Kidney (tissue), 13 donors: ENCODE measurements at regions not wholly inside any gene's neighbourhood (a gene's known extent, or its start where the extent isn't known, plus 50 kb on each side); places are given as distances from the start of the nearest gene placed in this dataset.
"Not testable (repeated sequence)": the region's sequence is repeated elsewhere in the genome, so short reads cannot be mapped to it uniquely, and the experiment has no call there.

Experiments used
- DNase-seq, 5 donors: peaks; one replicate each; pipeline ENCODE4 v3.0.0-alpha.2; 2013 to 2020
- FAIRE-seq: peaks from 2 replicates; lab custom pipeline; 2012; peaks lifted over from hg19 to GRCh38; lab: Jason Lieb, UNC
- H3K27ac ChIP-seq, 2 donors: one replicate each; pipeline ENCODE4 v1.7.0; 2013; ENCODE audit warnings: low read depth in 2 of 2, low read length in 2 of 2, inconsistent platforms in 1 of 2
- H3K27me3 ChIP-seq: one replicate; pipeline ENCODE4 v1.7.1; 2013; ENCODE audit warnings: low read length, inconsistent platforms; ENCODE audit not compliant: control insufficient read depth, insufficient read depth
- H3K36me3 ChIP-seq, 3 donors: one replicate each; pipeline versions ENCODE4 v1.7.0 to v1.7.1; 2013; ENCODE audit warnings: low read length in 3 of 3, control low read depth in 1 of 3, inconsistent platforms in 1 of 3; ENCODE audit not compliant: insufficient read depth in 3 of 3, control insufficient read depth in 2 of 3
- H3K4me1 ChIP-seq, 3 donors: one replicate each; pipeline versions ENCODE4 v1.7.0 to v1.7.1; 2013; ENCODE audit warnings: low read length in 3 of 3, inconsistent platforms in 1 of 3, low read depth in 1 of 3; ENCODE audit not compliant: control insufficient read depth in 2 of 3, insufficient read depth in 2 of 3
- H3K4me3 ChIP-seq, 3 donors: one replicate each; pipeline versions ENCODE4 v1.7.0 to v1.8.1; 2013; ENCODE audit warnings: low read length in 3 of 3, control low read depth in 1 of 3, inconsistent platforms in 1 of 3
- H3K9ac ChIP-seq, 3 donors: one replicate each; pipeline versions ENCODE4 v1.7.0 to v1.7.1; 2013; ENCODE audit warnings: low read length in 3 of 3, control low read depth in 1 of 3, inconsistent platforms in 1 of 3
- H3K9me3 ChIP-seq, 3 donors: one replicate each; pipeline versions ENCODE4 v1.7.0 to v1.7.1; 2013; ENCODE audit warnings: low read length in 3 of 3, control low read depth in 1 of 3, inconsistent platforms in 1 of 3; ENCODE audit not compliant: control insufficient read depth in 2 of 3, insufficient read depth in 1 of 3
- CTCF ChIP-seq: IDR thresholded peaks from 3 replicates; pipeline ENCODE4 v1.5.1; 2012; ENCODE audit warnings: mild to moderate bottlenecking, moderate library complexity, borderline replicate concordance; ENCODE audit not compliant: insufficient read depth; ENCODE audit errors: extremely low read depth
- intact Hi-C: fragments of 100-400 bp; cut with DNase I; formaldehyde crosslinking; loops from one replicate; pipeline ENCODE4 v1.11.1; 2022
- donor health status: control.
- donor health status: control.
- donor health status: control.
- donor health status: control.
- donor health status: control.
- donor health status: DM: yes; HTN: yes; CAD: no.
- donor health status: Normal renal cell carcinoma (clear cell type).

- Histone ChIP-seq H3K9me3 (no peaks in the 10 kb centered on the region), H3K27ac (no peak overlapping the region), H3K4me1 (no peaks in the 10 kb centered on the region), H3K36me3 (no peaks in the 10 kb centered on the region), H3K27me3 (no peaks in the 10 kb centered on the region), H3K4me3 (no peak overlapping the region), H3K9ac (no peak overlapping the region)
- no peak for FAIRE-seq
- TF ChIP-seq CTCF: no peak
- DNase-seq: no peak
- intact Hi-C loops: no loop called here
These were observed 80.3 kb upstream of the TET2 start for GRCh38 chr4:105066401-105066800.

- Histone ChIP-seq H3K9me3 (no peaks in the 10 kb centered on the region), H3K27ac (no peak overlapping the region), H3K4me1 (no peaks in the 10 kb centered on the region), H3K27me3 (no peaks in the 10 kb centered on the region), H3K4me3 (no peak overlapping the region), H3K9ac (no peak overlapping the region), H3K36me3 (no peaks in the 10 kb centered on the region)
- intact Hi-C loops: no loop called here
- DNase-seq (no peak), FAIRE-seq (no peak)
- no peak for TF ChIP-seq CTCF
These were observed 79.2 kb upstream of the TET2 start for GRCh38 chr4:105067431-105067830.

GRCh38 chr4:105067946-105068345, 78.7 kb upstream of the TET2 start:
- Histone ChIP-seq H3K4me1 (no peaks in the 10 kb centered on the region), H3K27me3 (no peaks in the 10 kb centered on the region), H3K36me3 (no peaks in the 10 kb centered on the region), H3K27ac (no peak overlapping the region), H3K9me3 (no peaks in the 10 kb centered on the region), H3K9ac (no peak overlapping the region), H3K4me3 (no peak overlapping the region)
- DNase-seq (no peak), FAIRE-seq (no peak)
- no peak for TF ChIP-seq CTCF
- intact Hi-C loops: no loop called here

- FAIRE-seq: no peak
- intact Hi-C loops: no loop called here
- Histone ChIP-seq H3K36me3 (no peaks in the 10 kb centered on the region), H3K4me1 (no peaks in the 10 kb centered on the region), H3K27ac (no peak overlapping the region), H3K9ac (no peak overlapping the region), H3K4me3 (no peak overlapping the region), H3K27me3 (no peaks in the 10 kb centered on the region), H3K9me3 (no peaks in the 10 kb centered on the region)
- TF ChIP-seq CTCF: no peak
- no peak for DNase-seq
These were observed 78.2 kb upstream of the TET2 start for GRCh38 chr4:105068516-105068915.

- not testable (repeated sequence) for FAIRE-seq, H3K27ac ChIP-seq, DNase-seq
These were observed 74.6 kb upstream of the TET2 start for GRCh38 chr4:105072095-105072494.

More at GRCh38 chr4:105072095-105072494, 74.6 kb upstream of the TET2 start:
- H3K4me3 ChIP-seq, H3K36me3 ChIP-seq, H3K9me3 ChIP-seq, H3K4me1 ChIP-seq, intact Hi-C loops, H3K9ac ChIP-seq, H3K27me3 ChIP-seq: not testable (repeated sequence)
